Rectal smooth muscle tissue (tissue), 1 donor: ENCODE measurements at regions not wholly inside any gene's neighbourhood (a gene's known extent, or its start where the extent isn't known, plus 50 kb on each side); places are given as distances from the start of the nearest gene placed in this dataset.

Source experiments
- H3K27ac ChIP-seq: one replicate; pipeline ENCODE4 v1.7.0; 2013; ENCODE audit warnings: low read depth, low read length, inconsistent platforms
- H3K27me3 ChIP-seq: one replicate; pipeline ENCODE4 v1.7.0; 2013; ENCODE audit warnings: low read length; ENCODE audit not compliant: control insufficient read depth, insufficient read depth
- H3K36me3 ChIP-seq: one replicate; pipeline ENCODE4 v1.7.0; 2013; ENCODE audit warnings: low read length; ENCODE audit not compliant: control insufficient read depth, insufficient read depth
- H3K4me1 ChIP-seq: one replicate; pipeline ENCODE4 v1.7.0; 2013; ENCODE audit warnings: low read length; ENCODE audit not compliant: control insufficient read depth, insufficient read depth
- H3K4me3 ChIP-seq: one replicate; pipeline ENCODE4 v1.7.0; 2013; ENCODE audit warnings: low read length
- H3K9ac ChIP-seq: one replicate; pipeline ENCODE4 v1.7.0; 2013; ENCODE audit warnings: low read length

GRCh38 chr11:121793291-121793690 lies 322.7 kb downstream of the BLID start:
- H3K9ac ChIP-seq, result no peak overlapping the region
- no peak overlapping the region for H3K27ac ChIP-seq
- H3K36me3 ChIP-seq, result no peaks in the 10 kb centered on the region
- H3K27me3 ChIP-seq, result no peaks in the 10 kb centered on the region
- H3K4me3 ChIP-seq, result no peak overlapping the region
- H3K4me1 ChIP-seq, result peaks cover 4% of the 10 kb centered on the region

GRCh38 chr11:121792185-121792584 lies 323.8 kb downstream of the BLID start:
- no peaks in the 10 kb centered on the region for H3K36me3 ChIP-seq
- H3K27ac ChIP-seq, result no peak overlapping the region
- H3K4me1 ChIP-seq, result peaks cover 4% of the 10 kb centered on the region
- H3K27me3 ChIP-seq, result no peaks in the 10 kb centered on the region
- no peak overlapping the region for H3K9ac ChIP-seq
- H3K4me3 ChIP-seq, result no peak overlapping the region

- Histone ChIP-seq H3K4me3 (no peak overlapping the region), H3K9ac (no peak overlapping the region), H3K4me1 (peaks cover 4% of the 10 kb centered on the region), H3K27me3 (no peaks in the 10 kb centered on the region), H3K36me3 (no peaks in the 10 kb centered on the region), H3K27ac (no peak overlapping the region)
These were observed 325.6 kb downstream of the BLID start for GRCh38 chr11:121790430-121790829.

- H3K4me3 ChIP-seq, result no peak overlapping the region
- no peaks in the 10 kb centered on the region for H3K36me3 ChIP-seq
- H3K27me3 ChIP-seq, result no peaks in the 10 kb centered on the region
- no peak overlapping the region for H3K9ac ChIP-seq
- no peak overlapping the region for H3K27ac ChIP-seq
- H3K4me1 ChIP-seq, result peaks cover 5% of the 10 kb centered on the region
These were observed 328.2 kb upstream of the SORL1-AS1 start for GRCh38 chr11:121780971-121781370.

GRCh38 chr11:121777056-121777455 lies 324.3 kb upstream of the SORL1-AS1 start:
- Histone ChIP-seq H3K36me3 (no peaks in the 10 kb centered on the region), H3K4me1 (peaks cover 5% of the 10 kb centered on the region), H3K9ac (no peak overlapping the region), H3K27ac (no peak overlapping the region), H3K27me3 (no peaks in the 10 kb centered on the region), H3K4me3 (no peak overlapping the region)

GRCh38 chr11:121775276-121775675 lies 322.5 kb upstream of the SORL1-AS1 start:
- Histone ChIP-seq H3K36me3 (no peaks in the 10 kb centered on the region), H3K9ac (no peak overlapping the region), H3K4me3 (no peak overlapping the region), H3K4me1 (peaks cover 7% of the 10 kb centered on the region), H3K27ac (no peak overlapping the region), H3K27me3 (no peaks in the 10 kb centered on the region)

- Histone ChIP-seq H3K4me1 (peaks cover 7% of the 10 kb centered on the region), H3K27me3 (no peaks in the 10 kb centered on the region), H3K36me3 (no peaks in the 10 kb centered on the region), H3K4me3 (no peak overlapping the region), H3K9ac (no peak overlapping the region), H3K27ac (no peak overlapping the region)
These were observed 320.3 kb upstream of the SORL1-AS1 start for GRCh38 chr11:121773076-121773475.

GRCh38 chr11:121770939-121771595 lies 318.3 kb upstream of the SORL1-AS1 start:
- Histone ChIP-seq H3K27ac (no peak overlapping the region), H3K9ac (no peak overlapping the region), H3K27me3 (no peaks in the 10 kb centered on the region), H3K4me3 (no peak overlapping the region), H3K36me3 (no peaks in the 10 kb centered on the region), H3K4me1 (peaks cover 2% of the 10 kb centered on the region)

GRCh38 chr11:121769191-121769590 lies 316.4 kb upstream of the SORL1-AS1 start:
- Histone ChIP-seq H3K9ac (no peak overlapping the region), H3K4me3 (no peak overlapping the region), H3K27me3 (no peaks in the 10 kb centered on the region), H3K4me1 (peaks cover 2% of the 10 kb centered on the region), H3K27ac (no peak overlapping the region), H3K36me3 (no peaks in the 10 kb centered on the region)

GRCh38 chr11:121767433-121767832 lies 314.7 kb upstream of the SORL1-AS1 start:
- H3K27ac ChIP-seq, result no peak overlapping the region

GRCh38 chr11:121766991-121767390 lies 314.2 kb upstream of the SORL1-AS1 start:
- H3K4me1 ChIP-seq, result peaks cover 2% of the 10 kb centered on the region
- no peak overlapping the region for H3K27ac ChIP-seq
- no peaks in the 10 kb centered on the region for H3K27me3 ChIP-seq
- H3K9ac ChIP-seq, result no peak overlapping the region
- H3K36me3 ChIP-seq, result no peaks in the 10 kb centered on the region
- H3K4me3 ChIP-seq, result no peak overlapping the region

More at GRCh38 chr11:121767433-121767832, 314.7 kb upstream of the SORL1-AS1 start:
- Histone ChIP-seq H3K4me3 (no peak overlapping the region), H3K27me3 (no peaks in the 10 kb centered on the region), H3K36me3 (no peaks in the 10 kb centered on the region), H3K4me1 (peaks cover 2% of the 10 kb centered on the region), H3K9ac (no peak overlapping the region)

GRCh38 chr11:121766166-121766565 lies 313.4 kb upstream of the SORL1-AS1 start:
- Histone ChIP-seq H3K27ac (no peak overlapping the region), H3K4me3 (no peak overlapping the region), H3K4me1 (no peaks in the 10 kb centered on the region), H3K27me3 (no peaks in the 10 kb centered on the region), H3K9ac (no peak overlapping the region), H3K36me3 (no peaks in the 10 kb centered on the region)

- H3K27me3 ChIP-seq, result no peaks in the 10 kb centered on the region
- H3K4me1 ChIP-seq, result no peaks in the 10 kb centered on the region
- no peak overlapping the region for H3K27ac ChIP-seq
- H3K4me3 ChIP-seq, result no peak overlapping the region
- H3K36me3 ChIP-seq, result no peaks in the 10 kb centered on the region
- H3K9ac ChIP-seq, result no peak overlapping the region
These were observed 310.8 kb upstream of the SORL1-AS1 start for GRCh38 chr11:121763526-121763925.
